Thymus (tissue), 11 donors: ENCODE measurements at regions not wholly inside any gene's neighbourhood (a gene's known extent, or its start where the extent isn't known, plus 50 kb on each side); places are given as distances from the start of the nearest gene placed in this dataset.
"Not testable (repeated sequence)": the region's sequence is repeated elsewhere in the genome, so short reads cannot be mapped to it uniquely, and the experiment has no call there.

Source experiments
- DNase-seq, 9 donors: peaks; one replicate each; pipeline ENCODE4 v3.0.0-alpha.2; 2013; ENCODE audit warnings: low spot score in 9 of 9, low read depth in 6 of 9, missing footprints in 1 of 9
- H3K27ac ChIP-seq, 2 donors: one replicate each; pipeline ENCODE4 v1.5.1; 2013; ENCODE audit warnings: control low read depth in 1 of 2, low read depth in 1 of 2, low read length in 1 of 2, mild to moderate bottlenecking in 1 of 2, moderate library complexity in 1 of 2
- H3K27me3 ChIP-seq, 2 donors: one replicate each; pipeline ENCODE4 v1.5.1; 2013; ENCODE audit warnings: low read length in 1 of 2; ENCODE audit not compliant: control insufficient read depth in 2 of 2, insufficient read depth in 1 of 2
- H3K36me3 ChIP-seq, 2 donors: one replicate each; pipeline ENCODE4 v1.5.1; 2013; ENCODE audit warnings: low read length in 1 of 2, mild to moderate bottlenecking in 1 of 2, moderate library complexity in 1 of 2; ENCODE audit not compliant: control insufficient read depth in 2 of 2, insufficient read depth in 2 of 2
- H3K4me1 ChIP-seq, 2 donors: one replicate each; pipeline ENCODE4 v1.5.1; 2013; ENCODE audit warnings: low read length in 2 of 2; ENCODE audit not compliant: control insufficient read depth in 2 of 2, insufficient read depth in 2 of 2
- H3K4me3 ChIP-seq, 2 donors: one replicate each; pipeline ENCODE4 v1.5.1; 2013; ENCODE audit warnings: low read length in 2 of 2, control low read depth in 1 of 2, mild to moderate bottlenecking in 1 of 2
- H3K9me3 ChIP-seq, 2 donors: one replicate each; pipeline ENCODE4 v1.5.1; 2013; ENCODE audit warnings: low read length in 1 of 2, mild to moderate bottlenecking in 1 of 2; ENCODE audit not compliant: control insufficient read depth in 2 of 2, insufficient read depth in 1 of 2
- WGBS: extraction: QIAGEN DNeasy Blood & Tissue Kit; methylation state at CpG from one replicate; pipeline ENCODE4 v1.1.7; 2013; 5-methylcytosine and 5-hydroxymethylcytosine counted together
- donor health status: healthy.

GRCh38 chr4:81737865-81738559 lies 266.3 kb upstream of the RASGEF1B start:
- no peak for DNase-seq
- H3K4me1 ChIP-seq = peaks cover 0 to 4% of the 10 kb centered on the region in 2 donors
- no peaks in the 10 kb centered on the region for H3K27me3 ChIP-seq
- no peak overlapping the region for H3K27ac ChIP-seq
- no peak overlapping the region for H3K4me3 ChIP-seq
- WGBS = 96% methylated on average over 2 of the region's 2 CpGs
- H3K9me3 ChIP-seq = no peaks in the 10 kb centered on the region
- no peaks in the 10 kb centered on the region for H3K36me3 ChIP-seq

GRCh38 chr4:81736324-81736723 lies 264.6 kb upstream of the RASGEF1B start:
- no peaks in the 10 kb centered on the region for H3K4me1 ChIP-seq
- no peak overlapping the region for H3K4me3 ChIP-seq
- DNase-seq = no peak
- no peaks in the 10 kb centered on the region for H3K36me3 ChIP-seq
- H3K27ac ChIP-seq = no peak overlapping the region
- H3K9me3 ChIP-seq = no peaks in the 10 kb centered on the region
- 96% methylated on average over 2 of the region's 2 CpGs for WGBS
- no peaks in the 10 kb centered on the region for H3K27me3 ChIP-seq

DNA sequence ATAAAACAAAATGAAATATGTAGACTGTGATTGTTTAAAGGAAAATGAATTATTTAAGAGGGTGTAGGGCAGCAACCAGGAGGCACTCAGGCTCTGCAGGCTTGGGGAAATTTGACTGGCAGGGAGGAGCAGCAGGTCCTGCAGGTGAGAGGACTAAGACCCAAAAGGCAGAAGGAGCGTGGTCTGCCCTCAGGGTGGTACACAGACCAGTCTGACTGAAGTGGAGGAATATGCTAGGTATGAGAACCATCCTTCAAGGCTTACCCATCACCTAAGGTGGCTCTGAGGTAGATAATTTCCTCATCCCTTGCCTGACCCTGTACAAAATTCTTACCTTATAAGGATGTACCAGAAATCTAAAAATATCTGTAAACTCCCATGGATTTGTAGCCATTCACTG lies 261.3 kb upstream of the RASGEF1B start:
- no peaks in the 10 kb centered on the region for H3K9me3 ChIP-seq
- no peak overlapping the region for H3K27ac ChIP-seq
- 100% methylated on average over 1 of the region's 1 CpG for WGBS
- H3K27me3 ChIP-seq = no peaks in the 10 kb centered on the region
- no peaks in the 10 kb centered on the region for H3K4me1 ChIP-seq
- DNase-seq = no peak
- H3K4me3 ChIP-seq = no peak overlapping the region
- no peaks in the 10 kb centered on the region for H3K36me3 ChIP-seq

DNA sequence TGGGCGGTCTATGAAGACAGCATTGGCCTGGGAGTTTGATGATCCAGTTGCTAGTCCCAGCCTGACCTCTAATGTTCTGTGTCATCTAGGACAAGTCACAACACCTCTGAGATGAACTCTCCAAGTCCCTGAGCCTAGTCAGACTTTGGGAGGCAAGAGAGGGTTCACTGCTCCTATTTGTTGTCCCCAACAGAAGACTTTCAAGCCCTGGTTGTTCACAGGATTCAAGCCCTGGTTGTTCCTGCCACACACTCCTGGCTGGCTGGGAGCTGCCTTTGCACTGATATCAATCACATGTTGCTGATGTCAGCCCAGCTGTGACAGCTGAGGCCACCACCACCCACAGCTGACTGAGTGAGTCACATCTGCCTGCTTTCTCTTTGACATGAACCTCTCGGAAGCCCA lies 253.2 kb upstream of the RASGEF1B start:
- DNase-seq = peak; percentile 17 to 81 (median 47)
- H3K27me3 ChIP-seq = no peaks in the 10 kb centered on the region
- H3K27ac ChIP-seq = no peak overlapping the region
- no peaks in the 10 kb centered on the region for H3K9me3 ChIP-seq
- WGBS = 52% methylated on average over 2 of the region's 2 CpGs
- no peak overlapping the region for H3K4me3 ChIP-seq
- H3K36me3 ChIP-seq = no peaks in the 10 kb centered on the region
- H3K4me1 ChIP-seq = peaks cover 2 to 21% of the 10 kb centered on the region in 2 donors

DNA sequence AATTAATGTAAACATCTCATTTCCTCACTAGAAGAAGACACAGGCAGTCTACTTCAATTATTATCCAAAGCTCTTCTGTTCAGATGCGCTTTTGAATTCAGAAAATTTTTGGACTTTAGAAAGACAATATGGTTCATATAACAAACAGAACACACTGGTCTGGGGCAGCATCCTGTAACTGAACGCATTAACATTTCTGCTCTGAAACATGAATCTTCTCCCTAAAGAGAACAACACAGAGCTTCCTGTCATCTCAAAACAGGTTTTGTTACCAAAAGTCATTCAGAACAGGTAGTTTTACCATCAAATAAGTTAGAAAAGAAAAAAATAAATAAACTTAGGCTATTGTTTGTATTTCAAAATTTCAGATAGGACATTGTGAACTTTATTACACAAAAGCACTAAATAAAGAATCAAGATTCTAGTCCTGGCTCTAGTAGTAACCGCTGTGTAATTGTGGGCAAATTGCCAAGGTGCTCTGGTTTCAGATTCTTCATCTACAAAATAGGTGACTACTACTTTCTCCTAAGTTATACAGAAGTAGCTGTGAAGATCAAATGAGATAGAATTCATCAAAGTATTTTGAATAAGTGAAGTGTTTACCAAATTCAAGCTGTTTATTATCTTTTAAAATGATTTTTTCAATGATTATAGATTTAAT lies 252.3 kb upstream of the RASGEF1B start:
- 64% methylated on average over 3 of the region's 3 CpGs for WGBS
- peaks cover 2 to 21% of the 10 kb centered on the region in 2 donors for H3K4me1 ChIP-seq
- H3K4me3 ChIP-seq = no peak overlapping the region
- no peaks in the 10 kb centered on the region for H3K9me3 ChIP-seq
- no peaks in the 10 kb centered on the region for H3K36me3 ChIP-seq
- H3K27me3 ChIP-seq = no peaks in the 10 kb centered on the region
- H3K27ac ChIP-seq = no peak overlapping the region
- DNase-seq = peak in 1 of 9 donors; percentile 33

- Histone ChIP-seq H3K4me1 (peaks cover 2 to 21% of the 10 kb centered on the region in 2 donors), H3K4me3 (no peak overlapping the region), H3K27me3 (no peaks in the 10 kb centered on the region), H3K9me3 (no peaks in the 10 kb centered on the region), H3K36me3 (no peaks in the 10 kb centered on the region), H3K27ac (no peak overlapping the region)
- WGBS = 97% methylated on average over 3 of the region's 3 CpGs
- no peak for DNase-seq
Measured at GRCh38 chr4:81723019-81723884, 251.5 kb upstream of the RASGEF1B start.

DNA sequence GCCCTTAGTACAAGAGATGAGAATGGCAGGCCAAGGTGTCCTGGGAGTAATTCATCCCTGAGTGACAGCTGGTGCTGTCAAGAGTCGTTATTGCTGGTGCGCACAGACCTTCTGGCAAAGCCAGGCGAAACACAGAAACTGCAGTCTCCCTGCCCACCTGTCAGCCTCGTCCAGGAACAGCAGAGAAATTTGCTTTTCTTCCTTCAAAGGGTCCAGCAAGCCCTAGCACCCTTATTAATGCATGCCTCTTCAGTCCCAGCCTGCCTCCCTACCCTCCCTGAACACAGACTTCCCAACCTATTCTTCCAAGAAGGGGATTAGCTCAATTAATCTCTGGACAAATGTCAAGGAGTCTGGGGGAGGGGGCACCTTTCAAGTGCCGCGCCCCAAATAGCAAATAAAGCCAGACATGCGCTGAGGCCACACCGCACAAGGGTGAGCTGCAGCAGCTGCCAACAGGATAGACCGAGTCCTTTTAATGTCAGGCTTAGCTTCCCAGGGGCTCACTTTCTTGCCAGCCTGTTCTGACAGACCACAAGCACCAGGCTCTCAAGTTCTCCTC lies 250.7 kb upstream of the RASGEF1B start:
- DNase-seq = no peak
- H3K4me1 ChIP-seq = peaks cover 2 to 21% of the 10 kb centered on the region in 2 donors
- no peak overlapping the region for H3K4me3 ChIP-seq
- no peaks in the 10 kb centered on the region for H3K36me3 ChIP-seq
- H3K9me3 ChIP-seq = no peaks in the 10 kb centered on the region
- WGBS = 93% methylated on average over 9 of the region's 9 CpGs
- no peak overlapping the region for H3K27ac ChIP-seq
- no peaks in the 10 kb centered on the region for H3K27me3 ChIP-seq

GRCh38 chr4:81715757-81716156 lies 244.1 kb upstream of the RASGEF1B start:
- Histone ChIP-seq H3K27ac (no peak overlapping the region), H3K36me3 (no peaks in the 10 kb centered on the region), H3K9me3 (no peaks in the 10 kb centered on the region), H3K4me1 (peaks cover 0 to 4% of the 10 kb centered on the region in 2 donors), H3K4me3 (no peak overlapping the region), H3K27me3 (no peaks in the 10 kb centered on the region)
- no peak for DNase-seq
- 80% methylated on average over 5 of the region's 5 CpGs for WGBS

DNA sequence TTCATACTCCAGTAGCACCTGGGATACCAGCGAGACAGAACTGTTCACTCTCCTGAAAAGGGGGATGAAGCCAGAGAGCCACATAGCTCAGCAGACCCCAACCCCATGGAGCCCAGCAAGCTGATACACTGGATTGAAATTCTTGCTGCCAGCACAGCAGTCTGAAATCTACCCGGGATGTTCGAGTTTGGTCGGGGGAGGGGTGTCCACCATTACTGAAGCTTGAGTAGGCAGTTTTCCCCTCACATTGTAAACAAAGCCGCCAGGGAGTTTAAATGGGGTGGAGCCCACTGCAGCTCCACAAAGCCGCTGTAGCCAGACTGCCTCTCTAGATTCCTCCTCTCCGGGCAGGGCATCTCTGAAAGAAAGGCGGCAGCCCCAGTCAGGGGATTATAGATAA lies 243.7 kb upstream of the RASGEF1B start:
- not testable (repeated sequence) for H3K27me3 ChIP-seq, H3K4me1 ChIP-seq, H3K27ac ChIP-seq, H3K4me3 ChIP-seq, H3K9me3 ChIP-seq, H3K36me3 ChIP-seq, DNase-seq
- WGBS = 76% methylated on average over 8 of the region's 8 CpGs
